ENCODE measurements at regions not wholly inside any gene's neighbourhood (a gene's known extent, or its start where the extent isn't known, plus 50 kb on each side); places are given as distances from the start of the nearest gene placed in this dataset.

DNA sequence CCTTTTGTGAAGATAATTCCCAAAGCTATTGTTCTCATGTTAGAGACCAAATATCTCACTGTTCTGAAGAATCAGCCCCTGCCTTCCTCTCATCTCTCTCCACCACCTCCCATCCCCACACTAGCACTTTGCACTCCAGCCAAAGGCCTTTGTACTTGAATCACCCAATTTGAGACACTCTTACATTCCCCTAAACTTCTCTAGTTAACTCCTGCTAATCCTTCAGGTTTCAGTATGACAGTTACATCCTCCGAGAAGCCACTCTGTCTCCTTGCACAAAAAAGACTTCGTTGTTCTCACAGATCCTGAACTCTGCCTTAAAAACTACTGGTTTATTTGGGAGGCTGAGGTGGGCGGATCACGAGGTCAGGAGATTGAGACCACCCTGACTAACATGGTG, 227.5 kb downstream of the PIK3R1 start:
- H3K4me1 ChIP-seq (ENCODE audit: control insufficient read depth, insufficient read depth, low read length): no peaks in the 10 kb centered on the region
- intact Hi-C loops (cut with micrococcal nuclease; ENCODE audit: unreplicated experiment): no loop called here
- no peak overlapping the region for H3K27ac ChIP-seq (ENCODE audit: low read length)
- H3K27me3 ChIP-seq (ENCODE audit: control insufficient read depth, insufficient read depth, low read length): no peaks in the 10 kb centered on the region; the same call in 1 of the 2 replicates
- ATAC-seq: no peak
- in situ Hi-C loops (cut with HindIII; ENCODE audit: low pct_unique_long_range_greater_than_20kb, low sequenced_read_pairs): no loop called here
- no peaks in the 10 kb centered on the region for H3K36me3 ChIP-seq (ENCODE audit: control insufficient read depth, insufficient read depth, low read length)
- DNase-seq (ENCODE audit: low read depth, low spot score): no peak
- H3K4me3 ChIP-seq (ENCODE audit: low read depth in 2 of 2, low read length in 2 of 2): no peak overlapping the region
- no TSS peak for BruUV-seq (replicated peaks)
- TF ChIP-seq POLR2AphosphoS5 (IDR thresholded peaks at IDR 0.05; ENCODE audit: low read depth, low read length) (no peak), CTCF (IDR thresholded peaks at IDR 0.05) (no peak), SIN3A (IDR thresholded peaks at IDR 0.05; ENCODE audit: borderline replicate concordance, insufficient read depth, low read depth, low read length) (no peak), TCF7L2 (IDR thresholded peaks at IDR 0.05; ENCODE audit: low read depth, low read length) (no peak)
- TF ChIP-seq, protein P1, sequence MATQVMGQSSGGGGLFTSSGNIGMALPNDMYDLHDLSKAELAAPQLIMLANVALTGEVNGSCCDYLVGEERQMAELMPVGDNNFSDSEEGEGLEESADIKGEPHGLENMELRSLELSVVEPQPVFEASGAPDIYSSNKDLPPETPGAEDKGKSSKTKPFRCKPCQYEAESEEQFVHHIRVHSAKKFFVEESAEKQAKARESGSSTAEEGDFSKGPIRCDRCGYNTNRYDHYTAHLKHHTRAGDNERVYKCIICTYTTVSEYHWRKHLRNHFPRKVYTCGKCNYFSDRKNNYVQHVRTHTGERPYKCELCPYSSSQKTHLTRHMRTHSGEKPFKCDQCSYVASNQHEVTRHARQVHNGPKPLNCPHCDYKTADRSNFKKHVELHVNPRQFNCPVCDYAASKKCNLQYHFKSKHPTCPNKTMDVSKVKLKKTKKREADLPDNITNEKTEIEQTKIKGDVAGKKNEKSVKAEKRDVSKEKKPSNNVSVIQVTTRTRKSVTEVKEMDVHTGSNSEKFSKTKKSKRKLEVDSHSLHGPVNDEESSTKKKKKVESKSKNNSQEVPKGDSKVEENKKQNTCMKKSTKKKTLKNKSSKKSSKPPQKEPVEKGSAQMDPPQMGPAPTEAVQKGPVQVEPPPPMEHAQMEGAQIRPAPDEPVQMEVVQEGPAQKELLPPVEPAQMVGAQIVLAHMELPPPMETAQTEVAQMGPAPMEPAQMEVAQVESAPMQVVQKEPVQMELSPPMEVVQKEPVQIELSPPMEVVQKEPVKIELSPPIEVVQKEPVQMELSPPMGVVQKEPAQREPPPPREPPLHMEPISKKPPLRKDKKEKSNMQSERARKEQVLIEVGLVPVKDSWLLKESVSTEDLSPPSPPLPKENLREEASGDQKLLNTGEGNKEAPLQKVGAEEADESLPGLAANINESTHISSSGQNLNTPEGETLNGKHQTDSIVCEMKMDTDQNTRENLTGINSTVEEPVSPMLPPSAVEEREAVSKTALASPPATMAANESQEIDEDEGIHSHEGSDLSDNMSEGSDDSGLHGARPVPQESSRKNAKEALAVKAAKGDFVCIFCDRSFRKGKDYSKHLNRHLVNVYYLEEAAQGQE (IDR thresholded peaks at IDR 0.05; ENCODE audit: insufficient read depth in 1 of 2, low read depth in 2 of 2, low read length in 1 of 2): no peak
- H3K9me3 ChIP-seq (ENCODE audit: control insufficient read depth, insufficient read depth, low read depth, low read length): no peaks in the 10 kb centered on the region
- CTCF ChIA-PET: no interaction called here
- POLR2A ChIA-PET: no interaction called here

DNA sequence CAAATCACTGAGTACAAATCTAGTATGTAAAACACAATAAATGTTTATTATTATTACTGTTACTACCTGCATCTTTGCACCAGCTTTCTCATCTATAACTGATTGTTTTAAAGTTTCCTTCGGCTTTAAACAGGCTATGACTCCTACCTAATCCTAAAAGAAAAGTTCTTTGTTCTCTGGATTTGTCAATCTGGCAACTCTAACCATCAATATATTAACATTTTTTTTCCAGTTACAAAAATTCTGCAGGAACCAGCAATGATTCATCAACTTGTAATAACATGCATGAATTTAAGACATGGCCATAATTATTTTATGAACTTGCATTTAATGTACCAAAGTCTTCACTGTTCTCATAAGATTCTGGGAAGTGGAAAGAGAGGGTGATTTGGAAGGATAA, 228.5 kb downstream of the PIK3R1 start:
- Histone ChIP-seq H3K9me3 (ENCODE audit: control insufficient read depth, insufficient read depth, low read depth, low read length) (no peaks in the 10 kb centered on the region), H3K4me1 (ENCODE audit: control insufficient read depth, insufficient read depth, low read length) (no peaks in the 10 kb centered on the region), H3K36me3 (ENCODE audit: control insufficient read depth, insufficient read depth, low read length) (no peaks in the 10 kb centered on the region), H3K27me3 (ENCODE audit: control insufficient read depth, insufficient read depth, low read length) (no peaks in the 10 kb centered on the region; the same call in 1 of the 2 replicates), H3K27ac (ENCODE audit: low read length) (no peak overlapping the region), H3K4me3 (ENCODE audit: low read depth in 2 of 2, low read length in 2 of 2) (no peak overlapping the region)
- ATAC-seq: no peak
- no TSS peak for BruUV-seq (replicated peaks)
- ChIA-PET POLR2A (no interaction called here), CTCF (no interaction called here)
- in situ Hi-C loops (cut with HindIII; ENCODE audit: low pct_unique_long_range_greater_than_20kb, low sequenced_read_pairs): no loop called here
- no peak for DNase-seq (ENCODE audit: low read depth, low spot score)
- no peak for TF ChIP-seq SIN3A (IDR thresholded peaks at IDR 0.05; ENCODE audit: borderline replicate concordance, insufficient read depth, low read depth, low read length)
- TF ChIP-seq POLR2AphosphoS5 (IDR thresholded peaks at IDR 0.05; ENCODE audit: low read depth, low read length): no peak
- TF ChIP-seq, protein P1 (IDR thresholded peaks at IDR 0.05; ENCODE audit: insufficient read depth in 1 of 2, low read depth in 2 of 2, low read length in 1 of 2): no peak
- no peak for TF ChIP-seq TCF7L2 (IDR thresholded peaks at IDR 0.05; ENCODE audit: low read depth, low read length)
- TF ChIP-seq CTCF (IDR thresholded peaks at IDR 0.05): no peak
- intact Hi-C loops (cut with micrococcal nuclease; ENCODE audit: unreplicated experiment): no loop called here
